DND-41 (cell line): ENCODE measurements at regions not wholly inside any gene's neighbourhood (a gene's known extent, or its start where the extent isn't known, plus 50 kb on each side); places are given as distances from the start of the nearest gene placed in this dataset.

Source experiments
- ATAC-seq: fragments of 200-7000 bp; cut with Tn5 transposase; 3 replicates; pipeline ENCODE4 v1.9.1; 2021; ENCODE audit warnings: low read depth; ENCODE audit not compliant: insufficient read depth
- DNase-seq: peaks from one replicate; pipeline ENCODE4 v3.0.0-alpha.2; 2020
- H2AFZ ChIP-seq: 2 replicates; pipeline ENCODE4 v1.6.0; 2012; ENCODE audit warnings: low read depth, low read length
- H3K27ac ChIP-seq: 2 replicates; pipeline ENCODE4 v1.5.1; 2012; ENCODE audit warnings: low read length, inconsistent platforms
- H3K27me3 ChIP-seq: fragments of 200-600 bp; sonication (generic); 2 replicates; pipeline ENCODE4 v1.6.0; 2012; ENCODE audit warnings: low read length, mild to moderate bottlenecking, inconsistent platforms; ENCODE audit not compliant: insufficient read depth, poor library complexity
- H3K36me3 ChIP-seq: 2 replicates; pipeline ENCODE4 v1.5.1; 2012; ENCODE audit warnings: low read length, inconsistent platforms; ENCODE audit not compliant: insufficient read depth
- H3K4me1 ChIP-seq: 2 replicates; pipeline ENCODE4 v1.5.1; 2012; ENCODE audit warnings: mild to moderate bottlenecking, low read length; ENCODE audit not compliant: insufficient read depth
- H3K4me2 ChIP-seq: 2 replicates; pipeline ENCODE4 v1.6.0; 2012; ENCODE audit warnings: mild to moderate bottlenecking, moderate library complexity, low read length, inconsistent platforms; ENCODE audit not compliant: insufficient read depth
- H3K4me3 ChIP-seq, 2 experiments: fragments of 200-600 bp in 1 of 2; shearing (Covaris generic) in 1 of 2; 2 replicates each; pipeline ENCODE4 v1.5.1; 2012 to 2016; ENCODE audit warnings: inconsistent platforms in 2 of 2, low read length in 2 of 2, mild to moderate bottlenecking in 2 of 2, low read depth in 1 of 2, moderate library complexity in 1 of 2
- H3K79me2 ChIP-seq: 2 replicates; pipeline ENCODE4 v1.6.0; 2012; ENCODE audit warnings: low read length, inconsistent platforms; ENCODE audit not compliant: insufficient read depth
- H3K9ac ChIP-seq: 2 replicates; pipeline ENCODE4 v1.6.0; 2012; ENCODE audit warnings: low read depth, mild to moderate bottlenecking, inconsistent platforms, low read length, moderate library complexity
- H3K9me3 ChIP-seq: 2 replicates; pipeline ENCODE4 v1.5.1; 2012; ENCODE audit warnings: low read length, moderate library complexity, mild to moderate bottlenecking, inconsistent platforms; ENCODE audit not compliant: insufficient read depth, severe bottlenecking
- H4K20me1 ChIP-seq: 2 replicates; pipeline ENCODE4 v1.6.0; 2012; ENCODE audit warnings: low read length; ENCODE audit not compliant: insufficient read depth
- CTCF ChIP-seq: IDR thresholded peaks from 2 replicates; pipeline ENCODE4 v1.5.1; 2012; ENCODE audit warnings: borderline replicate concordance, low read length, moderate library complexity, mild to moderate bottlenecking; ENCODE audit not compliant: poor library complexity, severe bottlenecking; ENCODE audit errors: extremely low read depth
- EZH2 ChIP-seq: IDR thresholded peaks from 3 replicates; pipeline ENCODE4 v1.6.1; 2012; ENCODE audit warnings: borderline replicate concordance, low read depth, mild to moderate bottlenecking, moderate library complexity, low read length, inconsistent platforms; ENCODE audit not compliant: severe bottlenecking

- H3K9me3 ChIP-seq: no peaks in the 10 kb centered on the region
- H3K27ac ChIP-seq: no peak overlapping the region
- no peaks in the 10 kb centered on the region for H3K36me3 ChIP-seq
- no peak overlapping the region for H3K4me3 ChIP-seq
- TF ChIP-seq CTCF: no peak
- TF ChIP-seq EZH2: no peak
- H3K79me2 ChIP-seq: no peaks in the 10 kb centered on the region
- ATAC-seq (peak; percentile 22; the same call in 1 of the 3 replicates), DNase-seq (no peak)
- H3K27me3 ChIP-seq: no peaks in the 10 kb centered on the region
- H3K4me1 ChIP-seq: no peaks in the 10 kb centered on the region
- no peak overlapping the region for H3K4me2 ChIP-seq
- H4K20me1 ChIP-seq: no peaks in the 10 kb centered on the region
- H2AFZ ChIP-seq: no peak overlapping the region
- no peak overlapping the region for H3K9ac ChIP-seq
These were observed 1160.1 kb downstream of the GATA3 start for GRCh38 chr10:9214618-9215017.

DNA sequence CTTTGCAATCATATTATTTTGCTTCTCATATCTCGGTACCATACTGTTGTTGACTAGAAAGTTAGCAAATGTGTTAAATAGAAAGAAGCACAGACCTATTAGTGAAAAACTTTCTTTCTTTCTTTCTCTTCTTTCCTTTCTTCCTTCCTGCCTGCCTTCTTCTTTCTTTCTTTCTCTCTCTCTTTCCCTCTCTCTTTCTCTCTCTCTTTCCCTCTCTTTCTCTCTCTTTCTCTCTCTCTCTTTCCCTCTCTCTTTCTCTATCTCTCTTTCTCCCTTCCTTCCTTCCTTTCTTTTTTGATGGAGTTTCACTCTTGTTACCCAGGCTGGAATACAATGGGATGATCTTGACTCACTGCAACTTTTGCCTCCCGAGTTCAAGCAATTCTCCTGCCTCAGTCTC is 1160.6 kb downstream of the GATA3 start:
- Histone ChIP-seq H3K27me3 (no peaks in the 10 kb centered on the region), H3K9ac (no peak overlapping the region), H3K27ac (no peak overlapping the region), H3K4me1 (no peaks in the 10 kb centered on the region), H3K4me2 (no peak overlapping the region), H3K4me3 (no peak overlapping the region), H2AFZ (no peak overlapping the region), H3K36me3 (no peaks in the 10 kb centered on the region), H4K20me1 (no peaks in the 10 kb centered on the region), H3K9me3 (no peaks in the 10 kb centered on the region), H3K79me2 (no peaks in the 10 kb centered on the region)
- ATAC-seq (no peak), DNase-seq (no peak)
- no peak for TF ChIP-seq CTCF
- no peak for TF ChIP-seq EZH2

GRCh38 chr10:9219860-9220259 is 1165.4 kb downstream of the GATA3 start:
- Histone ChIP-seq H3K4me3 (no peak overlapping the region), H3K4me2 (no peak overlapping the region), H3K27me3 (no peaks in the 10 kb centered on the region), H2AFZ (no peak overlapping the region), H3K4me1 (no peaks in the 10 kb centered on the region), H3K36me3 (no peaks in the 10 kb centered on the region), H4K20me1 (no peaks in the 10 kb centered on the region), H3K79me2 (no peaks in the 10 kb centered on the region), H3K9ac (no peak overlapping the region), H3K27ac (no peak overlapping the region), H3K9me3 (no peaks in the 10 kb centered on the region)
- ATAC-seq (no peak), DNase-seq (no peak)
- TF ChIP-seq CTCF: no peak
- no peak for TF ChIP-seq EZH2

- Histone ChIP-seq H3K9me3 (no peaks in the 10 kb centered on the region), H3K79me2 (no peaks in the 10 kb centered on the region), H3K36me3 (no peaks in the 10 kb centered on the region), H3K4me2 (no peak overlapping the region), H3K4me1 (no peaks in the 10 kb centered on the region), H3K4me3 (no peak overlapping the region), H3K27me3 (no peaks in the 10 kb centered on the region), H3K27ac (no peak overlapping the region), H2AFZ (no peak overlapping the region), H4K20me1 (no peaks in the 10 kb centered on the region), H3K9ac (no peak overlapping the region)
- ATAC-seq (no peak), DNase-seq (no peak)
- TF ChIP-seq CTCF (no peak), EZH2 (no peak)
These were observed 1168.4 kb downstream of the GATA3 start for GRCh38 chr10:9222917-9223316.
